H1 (cell line): ENCODE measurements at regions not wholly inside any gene's neighbourhood (a gene's known extent, or its start where the extent isn't known, plus 50 kb on each side); places are given as distances from the start of the nearest gene placed in this dataset.

Source experiments
- CTCF ChIA-PET: fragments of 300-600 bp; sonication (Branson Sonifier 250); formaldehyde crosslinking; loops from one replicate; lab custom pipeline; 2021; ENCODE audit not compliant: partially characterized antibody; lab: Charles Lee
- POLR2A ChIA-PET: fragments of 300-600 bp; sonication (Branson Sonifier 250); formaldehyde crosslinking; loops from one replicate; lab custom pipeline; 2021; ENCODE audit warnings: inconsistent platforms; ENCODE audit not compliant: partially characterized antibody; lab: Charles Lee
- DNase-seq, 2 experiments: peaks; one replicate each; pipeline versions ENCODE4 v3.0.0 to v3.0.0-alpha.2; 2010 to 2022; ENCODE audit warnings: low spot score in 2 of 2, low read depth in 1 of 2, mixed read lengths in 1 of 2
- FAIRE-seq: peaks from 2 replicates; lab custom pipeline; 2011; peaks lifted over from hg19 to GRCh38; lab: Jason Lieb, UNC
- H2AFZ ChIP-seq: 2 replicates; pipeline ENCODE4 v1.8.1; 2012; ENCODE audit warnings: low read length, inconsistent platforms
- H2AK5ac ChIP-seq: 2 replicates; pipeline ENCODE4 v1.6.1; 2013; ENCODE audit warnings: low read depth, low read length
- H2BK120ac ChIP-seq: replicated peaks from 2 replicates; pipeline ENCODE3; 2013; ENCODE audit warnings: low read depth, low read length, inconsistent platforms
- H2BK12ac ChIP-seq: 2 replicates; pipeline ENCODE4 v1.6.1; 2013; ENCODE audit warnings: low read depth, low read length
- H2BK15ac ChIP-seq: 2 replicates; pipeline ENCODE4 v1.6.1; 2013; ENCODE audit warnings: low read length
- H2BK20ac ChIP-seq: 2 replicates; pipeline ENCODE4 v1.6.1; 2013; ENCODE audit warnings: low read length
- H2BK5ac ChIP-seq: 2 replicates; pipeline ENCODE4 v1.6.1; 2013; ENCODE audit warnings: low read depth, low read length
- H3K14ac ChIP-seq: 2 replicates; pipeline ENCODE4 v1.6.1; 2013; ENCODE audit warnings: inconsistent platforms; ENCODE audit not compliant: insufficient read length
- H3K18ac ChIP-seq: 2 replicates; pipeline ENCODE4 v1.6.1; 2013; ENCODE audit warnings: low read length; ENCODE audit errors: extremely low read depth
- H3K23ac ChIP-seq: 2 replicates; pipeline ENCODE4 v1.6.1; 2013; ENCODE audit warnings: inconsistent platforms; ENCODE audit not compliant: insufficient read length
- H3K23me2 ChIP-seq: 2 replicates; pipeline ENCODE4 v1.6.1; 2013; ENCODE audit warnings: low read depth, low read length
- H3K27ac ChIP-seq: 2 replicates; pipeline ENCODE4 v1.6.1; 2011; ENCODE audit warnings: low read depth, low read length, inconsistent platforms
- H3K27me3 ChIP-seq, 4 experiments: replicated peaks in 1 of 4; 1 replicate in 1 of 4; 2 replicates in 3 of 4; pipeline versions ENCODE4 v1.6.1 to v1.8.1; 2011 to 2013; ENCODE audit warnings: low read length in 3 of 4, mild to moderate bottlenecking in 3 of 4, inconsistent platforms in 2 of 4, mixed read lengths in 2 of 4, moderate library complexity in 1 of 4; ENCODE audit not compliant: control insufficient read depth in 3 of 4, insufficient read depth in 3 of 4; ENCODE audit errors: extremely low read depth in 1 of 4
- H3K36me3 ChIP-seq, 4 experiments: 2 replicates each; pipeline versions ENCODE4 v1.6.1 to v1.8.1; 2011 to 2013; ENCODE audit warnings: mild to moderate bottlenecking in 4 of 4, low read length in 3 of 4, moderate library complexity in 2 of 4, control low read depth in 1 of 4, inconsistent platforms in 1 of 4; ENCODE audit not compliant: insufficient read depth in 4 of 4, control insufficient read depth in 2 of 4
- H3K4ac ChIP-seq: replicated peaks from 2 replicates; pipeline ENCODE3; 2013; ENCODE audit warnings: low read length, low read depth, mixed read lengths, inconsistent platforms; ENCODE audit not compliant: insufficient read length
- H3K4me1 ChIP-seq, 4 experiments: replicated peaks in 1 of 4; 1 replicate in 1 of 4; 2 replicates in 3 of 4; pipeline versions ENCODE4 v1.6.1 to v1.8.1; 2011 to 2013; ENCODE audit warnings: low read length in 3 of 4, inconsistent platforms in 2 of 4, mixed read lengths in 1 of 4; ENCODE audit not compliant: insufficient read depth in 4 of 4, control insufficient read depth in 3 of 4
- H3K4me2 ChIP-seq, 2 experiments: 2 replicates each; pipeline versions ENCODE4 v1.6.1 to v1.8.1; 2011 to 2013; ENCODE audit warnings: low read depth in 2 of 2, low read length in 2 of 2, control low read depth in 1 of 2, inconsistent platforms in 1 of 2, mild to moderate bottlenecking in 1 of 2; ENCODE audit not compliant: insufficient read depth in 1 of 2
- H3K4me3 ChIP-seq, 4 experiments: fragments of 200-600, 300-600 bp in 1 of 4; sonication (generic), shearing (Covaris generic), sonication (Bioruptor Twin) in 1 of 4; 2 replicates each; pipeline versions ENCODE4 v1.5.1 to v1.8.1; 2011 to 2016; ENCODE audit warnings: low read length in 4 of 4, low read depth in 3 of 4, control low read depth in 2 of 4, inconsistent platforms in 2 of 4, mild to moderate bottlenecking in 2 of 4, mixed read lengths in 1 of 4, moderate library complexity in 1 of 4; ENCODE audit not compliant: insufficient read depth in 2 of 4; ENCODE audit errors: extremely low read depth in 1 of 4
- H3K56ac ChIP-seq: replicated peaks from 2 replicates; pipeline ENCODE3; 2013; ENCODE audit warnings: low read depth, mild to moderate bottlenecking, mixed read lengths, low read length, inconsistent platforms; ENCODE audit not compliant: insufficient read length
- H3K79me1 ChIP-seq: 2 replicates; pipeline ENCODE4 v1.6.1; 2013; ENCODE audit warnings: low read depth, low read length, control low read depth
- H3K79me2 ChIP-seq, 2 experiments: 2 replicates each; pipeline versions ENCODE4 v1.6.1 to v1.8.1; 2012 to 2013; ENCODE audit warnings: low read length in 2 of 2, mild to moderate bottlenecking in 2 of 2, inconsistent platforms in 1 of 2; ENCODE audit not compliant: insufficient read depth in 2 of 2, control insufficient read depth in 1 of 2
- H3K9ac ChIP-seq, 4 experiments: replicated peaks in 1 of 4; 1 replicate in 1 of 4; 2 replicates in 3 of 4; pipeline versions ENCODE4 v1.6.1 to v1.8.1; 2011 to 2013; ENCODE audit warnings: low read depth in 3 of 4, low read length in 3 of 4, control low read depth in 2 of 4, mild to moderate bottlenecking in 2 of 4, moderate library complexity in 2 of 4, inconsistent platforms in 1 of 4; ENCODE audit errors: extremely low read depth in 1 of 4
- H3K9me3 ChIP-seq, 2 experiments: 2 replicates each; pipeline versions ENCODE4 v1.6.1 to v1.8.1; 2012 to 2013; ENCODE audit warnings: mild to moderate bottlenecking in 2 of 2, moderate library complexity in 2 of 2, control low read depth in 1 of 2, inconsistent platforms in 1 of 2, low read depth in 1 of 2, low read length in 1 of 2, mixed read lengths in 1 of 2; ENCODE audit not compliant: insufficient read depth in 2 of 2
- H4K20me1 ChIP-seq, 2 experiments: replicated peaks in 1 of 2; 2 replicates each; pipeline versions ENCODE3 to v1.8.1; 2011 to 2013; ENCODE audit warnings: inconsistent platforms in 2 of 2, low read length in 2 of 2, mild to moderate bottlenecking in 1 of 2; ENCODE audit not compliant: insufficient read depth in 2 of 2, control insufficient read depth in 1 of 2
- H4K5ac ChIP-seq: 2 replicates; pipeline ENCODE4 v1.6.1; 2013; ENCODE audit warnings: low read length, low read depth, mixed read lengths, inconsistent platforms; ENCODE audit not compliant: insufficient read length
- H4K8ac ChIP-seq: 2 replicates; pipeline ENCODE4 v1.8.0; 2013; ENCODE audit warnings: mild to moderate bottlenecking, moderate library complexity, low read length, inconsistent platforms; ENCODE audit not compliant: insufficient read depth; ENCODE audit errors: extremely low read depth
- H4K91ac ChIP-seq: replicated peaks from 2 replicates; pipeline ENCODE3; 2013; ENCODE audit warnings: low read length, mixed read lengths, inconsistent platforms; ENCODE audit not compliant: insufficient read length
- ATF3 ChIP-seq: IDR thresholded peaks from 2 replicates; pipeline ENCODE4 v1.6.1; 2011; ENCODE audit warnings: low read depth, mild to moderate bottlenecking, low read length; ENCODE audit not compliant: insufficient read depth
- CEBPB ChIP-seq: IDR thresholded peaks from 2 replicates; pipeline ENCODE4 v1.6.1; 2012; ENCODE audit warnings: low read depth, low read length
- CTCF ChIP-seq, 3 experiments: IDR thresholded peaks; 1 replicate in 2 of 3; 2 replicates in 1 of 3; pipeline versions ENCODE4 v1.5.1 to v1.6.1; 2011; ENCODE audit warnings: low read length in 3 of 3, mild to moderate bottlenecking in 3 of 3, inconsistent platforms in 2 of 3, low read depth in 1 of 3, moderate library complexity in 1 of 3; ENCODE audit not compliant: insufficient read depth in 1 of 3; ENCODE audit errors: control extremely low read depth in 1 of 3
- KDM4A ChIP-seq: IDR thresholded peaks from one replicate; pipeline ENCODE4 v1.7.1; 2012; ENCODE audit warnings: low read depth, mild to moderate bottlenecking, moderate library complexity, low read length, inconsistent platforms; ENCODE audit not compliant: severe bottlenecking
- MAX ChIP-seq: IDR thresholded peaks from 2 replicates; pipeline ENCODE4 v1.6.1; 2012; ENCODE audit warnings: inconsistent platforms
- POU5F1 ChIP-seq: IDR thresholded peaks from 2 replicates; pipeline ENCODE4 v1.6.1; 2011; ENCODE audit warnings: low read depth, mild to moderate bottlenecking, low read length, moderate library complexity
- RXRA ChIP-seq: IDR thresholded peaks from 2 replicates; pipeline ENCODE4 v1.6.1; 2011; ENCODE audit warnings: low read depth, mild to moderate bottlenecking, low read length, moderate library complexity; ENCODE audit not compliant: insufficient read depth
- YY1 ChIP-seq: IDR thresholded peaks from 2 replicates; pipeline ENCODE4 v1.6.1; 2011; ENCODE audit warnings: low read depth, mild to moderate bottlenecking, low read length
- WGBS, 2 experiments: shearing (Covaris generic) in 1 of 2; methylation state at CpG; one replicate each; pipeline versions ENCODE4 v1.1.6 to v1.1.7; 2013 to 2015; ENCODE audit warnings: low lambda C conversion rate in 2 of 2, mixed read lengths in 2 of 2, inconsistent platforms in 1 of 2, low coverage in 1 of 2, missing lambda C conversion rate in 1 of 2; ENCODE audit not compliant: insufficient replicate concordance in 2 of 2, insufficient coverage in 1 of 2, insufficient read length in 1 of 2; ENCODE audit errors: extremely low coverage in 1 of 2, missing lambda C conversion rate in 1 of 2; 5-methylcytosine and 5-hydroxymethylcytosine counted together

- Histone ChIP-seq H3K79me2 (no peaks in the 10 kb centered on the region), H4K91ac (no peak overlapping the region), H3K23ac (no peak overlapping the region), H2BK5ac (no peak overlapping the region), H3K9ac (no peak overlapping the region), H3K36me3 (no peaks in the 10 kb centered on the region), H2BK20ac (no peak overlapping the region), H3K27me3 (no peaks in the 10 kb centered on the region; a peak in 1 of 7 replicates), H2BK12ac (no peak overlapping the region; the same call in 1 of the 2 replicates), H3K23me2 (peaks cover 5% of the 10 kb centered on the region; the same call in 1 of the 2 replicates), H2BK120ac (no peak overlapping the region), H3K14ac (no peak overlapping the region), H2BK15ac (no peak overlapping the region), H3K79me1 (no peaks in the 10 kb centered on the region), H3K18ac (no peak overlapping the region), H3K4ac (no peak overlapping the region), H4K8ac (no peak overlapping the region), H2AFZ (no peak overlapping the region), H3K4me2 (no peak overlapping the region), H3K4me1 (no peaks in the 10 kb centered on the region), H4K20me1 (no peaks in the 10 kb centered on the region), H3K9me3 (no peaks in the 10 kb centered on the region), H2AK5ac (no peak overlapping the region), H3K56ac (no peak overlapping the region), H3K27ac (no peak overlapping the region), H4K5ac (no peak overlapping the region), H3K4me3 (no peak overlapping the region)
- FAIRE-seq (no peak), DNase-seq (no peak)
- CTCF ChIA-PET: interaction anchor here (0.7 to 2.6 kb wide), 7 partner anchors 8 to 55 kb away, joined by 3 to 9 read pairs (median 3); no protein-coding TSS in a partner anchor
- 89% methylated on average over 7 of the region's 7 CpGs; no CpG with 5 or more reads in 1 of the 2 experiments for WGBS, 2 experiments
- POLR2A ChIA-PET: interaction anchor here (1.3 kb wide), 1 partner anchor 9 kb away, joined by 4 read pairs; no protein-coding TSS in a partner anchor
- no peak for TF ChIP-seq KDM4A
- TF ChIP-seq RXRA: no peak
- no peak for TF ChIP-seq YY1
- TF ChIP-seq CTCF (IDR thresholded peaks at IDR 0.05; ENCODE audit: control extremely low read depth in 1 of 3, insufficient read depth in 1 of 3, low read depth in 1 of 3, low read length in 3 of 3): no peak
- no peak for TF ChIP-seq MAX
- no peak for TF ChIP-seq CEBPB
- TF ChIP-seq POU5F1: no peak
- TF ChIP-seq ATF3: no peak
Observed at GRCh38 chr10:78953799-78954297, 114.9 kb upstream of the ZMIZ1 start.
